ENCODE measurements at regions not wholly inside any gene's neighbourhood (a gene's known extent, or its start where the extent isn't known, plus 50 kb on each side); places are given as distances from the start of the nearest gene placed in this dataset.

DNA sequence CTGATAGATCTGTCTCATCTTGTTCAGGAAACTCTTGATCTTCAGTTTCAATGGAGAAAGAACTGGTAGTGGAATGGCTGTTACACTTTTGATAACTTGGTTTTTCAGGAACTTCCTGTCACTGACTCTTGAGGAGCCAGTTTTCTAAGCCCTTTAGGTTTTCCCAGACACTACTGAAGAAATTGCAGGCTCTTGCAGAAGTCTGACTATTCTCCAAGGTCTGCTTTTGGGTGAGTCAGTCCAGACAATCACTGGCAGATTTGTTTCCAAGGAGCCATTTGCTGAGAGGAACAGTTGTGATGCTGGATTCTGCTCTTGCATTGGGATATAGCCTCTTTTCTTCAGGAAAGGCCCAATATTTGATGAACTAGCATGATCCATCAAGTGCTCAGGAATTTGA, 468.0 kb downstream of the FUT8 start:
- no peak for TF ChIP-seq POLR2A (IDR thresholded peaks at IDR 0.05)
- TF ChIP-seq CTCF (IDR thresholded peaks at IDR 0.05) = no peak
